GM12878 (cell line): ENCODE measurements at regions not wholly inside any gene's neighbourhood (a gene's known extent, or its start where the extent isn't known, plus 50 kb on each side); places are given as distances from the start of the nearest gene placed in this dataset.

ENCODE experiments used
- JUNB ChIP-seq: IDR thresholded peaks from 2 replicates; pipeline ENCODE4 v1.6.1; 2016; ENCODE audit warnings: antibody characterized with exemption, mild to moderate bottlenecking
- ZSCAN29 ChIP-seq: fragments of 450-650 bp; IDR thresholded peaks from 2 replicates; pipeline ENCODE4 v1.6.1; 2017; ENCODE audit warnings: mild to moderate bottlenecking, moderate library complexity

- TF ChIP-seq JUNB (no peak), ZSCAN29 (no peak)
Measured at GRCh38 chr17:31741371-31741770, 117.7 kb downstream of the COPRS start.
